ENCODE measurements at regions not wholly inside any gene's neighbourhood (a gene's known extent, or its start where the extent isn't known, plus 50 kb on each side); places are given as distances from the start of the nearest gene placed in this dataset.

DNA sequence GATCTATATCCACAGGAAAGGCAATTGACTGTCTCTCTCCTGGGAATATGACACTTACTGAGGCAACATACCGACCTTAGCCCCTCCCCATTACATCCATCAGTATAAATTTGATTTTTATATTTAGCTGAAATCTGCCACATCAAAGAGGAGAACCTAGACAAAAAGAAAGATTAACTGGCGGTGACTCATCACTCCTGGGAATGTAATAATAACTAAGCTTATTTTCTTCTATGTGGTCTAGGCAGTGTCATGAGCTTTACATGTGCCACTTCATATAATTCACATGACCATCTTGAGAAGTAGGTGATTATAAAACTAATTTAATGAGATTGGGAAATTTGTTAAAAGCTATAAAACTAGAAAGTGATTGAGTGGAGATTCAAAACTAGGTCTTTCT is 520.0 kb upstream of the HS3ST5 start:
- TF ChIP-seq, protein P1, sequence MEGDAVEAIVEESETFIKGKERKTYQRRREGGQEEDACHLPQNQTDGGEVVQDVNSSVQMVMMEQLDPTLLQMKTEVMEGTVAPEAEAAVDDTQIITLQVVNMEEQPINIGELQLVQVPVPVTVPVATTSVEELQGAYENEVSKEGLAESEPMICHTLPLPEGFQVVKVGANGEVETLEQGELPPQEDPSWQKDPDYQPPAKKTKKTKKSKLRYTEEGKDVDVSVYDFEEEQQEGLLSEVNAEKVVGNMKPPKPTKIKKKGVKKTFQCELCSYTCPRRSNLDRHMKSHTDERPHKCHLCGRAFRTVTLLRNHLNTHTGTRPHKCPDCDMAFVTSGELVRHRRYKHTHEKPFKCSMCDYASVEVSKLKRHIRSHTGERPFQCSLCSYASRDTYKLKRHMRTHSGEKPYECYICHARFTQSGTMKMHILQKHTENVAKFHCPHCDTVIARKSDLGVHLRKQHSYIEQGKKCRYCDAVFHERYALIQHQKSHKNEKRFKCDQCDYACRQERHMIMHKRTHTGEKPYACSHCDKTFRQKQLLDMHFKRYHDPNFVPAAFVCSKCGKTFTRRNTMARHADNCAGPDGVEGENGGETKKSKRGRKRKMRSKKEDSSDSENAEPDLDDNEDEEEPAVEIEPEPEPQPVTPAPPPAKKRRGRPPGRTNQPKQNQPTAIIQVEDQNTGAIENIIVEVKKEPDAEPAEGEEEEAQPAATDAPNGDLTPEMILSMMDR (IDR thresholded peaks at IDR 0.05; ENCODE audit: low read length): no peak
- TF ChIP-seq EZH2 (optimal IDR thresholded peaks at IDR 0.05; ENCODE audit: low read depth, low read length): no peak
